Epithelial cell of esophagus (primary cell): ENCODE measurements at regions not wholly inside any gene's neighbourhood (a gene's known extent, or its start where the extent isn't known, plus 50 kb on each side); places are given as distances from the start of the nearest gene placed in this dataset.

ENCODE experiments used
- DNase-seq: peaks from one replicate; pipeline ENCODE4 v3.0.0; 2010; ENCODE audit warnings: low read depth
- H3K4me3 ChIP-seq: 2 replicates; pipeline ENCODE4 v1.5.1; 2011; ENCODE audit warnings: mild to moderate bottlenecking, low read length, control low read depth
- TF ChIP-seq, protein P1 (sequence below): IDR thresholded peaks from 2 replicates; pipeline ENCODE4 v1.5.1; 2011; ENCODE audit warnings: low read depth, mild to moderate bottlenecking, low read length, control low read depth, inconsistent platforms; ENCODE audit not compliant: insufficient read depth; ENCODE audit errors: missing control alignments

DNA sequence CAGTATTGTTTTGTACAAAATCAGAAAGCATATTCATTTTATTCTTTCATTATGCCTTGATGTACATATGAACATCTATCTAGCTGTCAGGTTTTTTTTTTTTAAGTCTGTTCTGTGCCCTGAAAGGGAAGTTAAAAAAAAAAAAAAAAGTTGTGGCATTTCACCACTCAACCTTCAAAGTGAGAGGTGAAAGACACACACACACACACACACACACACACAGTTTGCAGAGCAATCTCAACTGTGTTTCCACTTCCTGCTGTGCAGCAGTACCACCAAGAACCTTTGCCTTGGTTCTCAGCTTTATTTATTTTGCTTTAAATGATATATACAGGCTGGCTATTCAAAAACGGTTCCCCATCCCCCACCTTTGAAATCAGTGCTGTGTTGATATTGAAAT is 955.6 kb downstream of the GATA3 start:
- H3K4me3 ChIP-seq: no peak overlapping the region
- TF ChIP-seq, protein P1, sequence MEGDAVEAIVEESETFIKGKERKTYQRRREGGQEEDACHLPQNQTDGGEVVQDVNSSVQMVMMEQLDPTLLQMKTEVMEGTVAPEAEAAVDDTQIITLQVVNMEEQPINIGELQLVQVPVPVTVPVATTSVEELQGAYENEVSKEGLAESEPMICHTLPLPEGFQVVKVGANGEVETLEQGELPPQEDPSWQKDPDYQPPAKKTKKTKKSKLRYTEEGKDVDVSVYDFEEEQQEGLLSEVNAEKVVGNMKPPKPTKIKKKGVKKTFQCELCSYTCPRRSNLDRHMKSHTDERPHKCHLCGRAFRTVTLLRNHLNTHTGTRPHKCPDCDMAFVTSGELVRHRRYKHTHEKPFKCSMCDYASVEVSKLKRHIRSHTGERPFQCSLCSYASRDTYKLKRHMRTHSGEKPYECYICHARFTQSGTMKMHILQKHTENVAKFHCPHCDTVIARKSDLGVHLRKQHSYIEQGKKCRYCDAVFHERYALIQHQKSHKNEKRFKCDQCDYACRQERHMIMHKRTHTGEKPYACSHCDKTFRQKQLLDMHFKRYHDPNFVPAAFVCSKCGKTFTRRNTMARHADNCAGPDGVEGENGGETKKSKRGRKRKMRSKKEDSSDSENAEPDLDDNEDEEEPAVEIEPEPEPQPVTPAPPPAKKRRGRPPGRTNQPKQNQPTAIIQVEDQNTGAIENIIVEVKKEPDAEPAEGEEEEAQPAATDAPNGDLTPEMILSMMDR: no peak
- DNase-seq: peak; percentile 35

DNA sequence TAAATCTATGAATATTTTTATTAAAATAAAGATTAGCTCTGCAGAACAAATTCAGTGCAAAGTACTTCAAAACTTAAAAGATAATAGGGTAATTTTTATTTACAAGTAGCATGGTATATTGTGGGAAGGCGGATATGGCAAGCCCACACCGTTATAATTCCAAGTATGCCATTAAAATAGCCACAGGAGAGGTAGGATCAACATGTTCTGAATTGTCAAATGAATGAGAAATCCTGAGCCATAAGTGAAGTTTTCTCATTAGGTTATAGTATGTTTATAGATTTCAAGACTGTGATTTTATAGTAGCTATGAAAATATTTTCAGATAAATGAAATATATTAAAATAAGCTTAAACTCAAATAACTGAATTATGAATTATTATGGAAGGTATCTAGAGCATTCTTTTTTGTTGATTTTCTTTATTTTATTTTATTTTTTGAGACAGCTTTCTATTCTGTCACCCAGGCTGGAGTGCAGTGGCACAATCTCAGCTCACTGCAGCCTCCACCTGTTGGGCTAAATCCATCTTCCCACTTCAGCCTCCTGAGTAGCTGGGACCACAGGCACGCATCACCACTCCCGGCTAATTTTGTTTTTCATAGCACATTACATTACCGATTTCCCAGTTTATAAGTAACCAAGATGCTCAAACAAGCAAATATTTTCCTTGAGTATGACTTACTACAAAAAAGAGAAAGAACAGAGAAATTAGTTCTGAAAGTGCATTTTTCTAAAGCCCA is 956.6 kb downstream of the GATA3 start:
- peak; percentile 68 for DNase-seq
- H3K4me3 ChIP-seq: no peak overlapping the region
- TF ChIP-seq, protein P1: no peak

DNA sequence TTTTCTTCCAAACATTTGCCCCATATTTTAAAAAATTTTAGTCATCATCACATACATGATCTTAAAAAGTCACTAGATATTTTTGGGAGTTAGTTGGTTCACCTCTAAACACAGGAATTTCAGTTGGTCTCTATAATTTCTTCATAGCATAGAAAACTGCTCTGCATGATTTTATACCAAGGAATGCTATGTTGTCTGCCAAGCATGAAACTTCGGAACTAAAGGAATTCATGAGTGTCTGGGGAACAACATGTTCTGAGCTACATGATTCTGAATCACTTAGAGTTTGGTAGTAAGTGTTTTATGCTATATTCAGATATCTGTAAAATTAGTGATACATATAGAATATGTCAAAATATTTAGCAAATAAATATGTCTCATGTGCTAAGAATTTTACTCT is 957.8 kb downstream of the GATA3 start:
- TF ChIP-seq, protein P1: no peak
- no peak overlapping the region for H3K4me3 ChIP-seq
- peak; percentile 80 for DNase-seq

DNA sequence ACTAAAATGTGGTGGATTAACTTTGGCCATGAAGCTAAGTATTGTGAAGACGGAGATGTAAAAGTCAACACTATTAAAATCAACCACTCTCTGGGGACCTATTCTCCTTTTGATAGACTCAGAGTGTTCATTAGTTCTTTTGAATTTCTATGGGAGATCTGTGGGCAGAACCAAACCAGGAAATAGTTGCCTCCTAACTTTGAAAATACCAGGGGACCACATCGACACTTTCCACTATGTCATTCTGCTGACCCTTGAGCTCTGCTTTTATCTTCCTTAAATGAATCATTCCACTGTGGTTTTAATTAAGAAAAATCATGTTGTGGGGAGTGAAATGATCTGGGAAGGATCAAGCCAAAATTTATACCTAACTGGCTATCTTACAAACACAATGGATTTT is 960.5 kb downstream of the GATA3 start:
- DNase-seq: no peak
- H3K4me3 ChIP-seq: no peak overlapping the region
- TF ChIP-seq, protein P1: no peak

DNA sequence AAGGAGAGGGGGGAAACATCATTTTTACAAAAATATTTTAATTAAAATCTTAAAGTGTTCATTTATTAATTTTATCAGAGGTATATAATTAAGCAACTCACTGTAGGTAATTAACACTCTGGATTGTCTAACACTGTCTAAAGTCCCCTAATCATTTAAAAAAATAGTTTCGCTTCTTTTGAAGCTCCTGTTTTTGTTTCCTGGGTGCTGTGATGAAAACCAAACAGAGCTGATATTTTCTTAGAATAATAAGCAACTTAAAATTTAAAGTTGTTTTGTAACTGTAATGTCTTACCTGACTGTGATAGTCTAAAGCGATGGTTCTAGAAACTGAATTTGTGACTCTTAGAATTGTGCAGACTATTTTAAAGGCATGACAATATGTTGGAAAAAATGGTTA is 961.0 kb downstream of the GATA3 start:
- TF ChIP-seq, protein P1: no peak
- DNase-seq: no peak
- H3K4me3 ChIP-seq: no peak overlapping the region

DNA sequence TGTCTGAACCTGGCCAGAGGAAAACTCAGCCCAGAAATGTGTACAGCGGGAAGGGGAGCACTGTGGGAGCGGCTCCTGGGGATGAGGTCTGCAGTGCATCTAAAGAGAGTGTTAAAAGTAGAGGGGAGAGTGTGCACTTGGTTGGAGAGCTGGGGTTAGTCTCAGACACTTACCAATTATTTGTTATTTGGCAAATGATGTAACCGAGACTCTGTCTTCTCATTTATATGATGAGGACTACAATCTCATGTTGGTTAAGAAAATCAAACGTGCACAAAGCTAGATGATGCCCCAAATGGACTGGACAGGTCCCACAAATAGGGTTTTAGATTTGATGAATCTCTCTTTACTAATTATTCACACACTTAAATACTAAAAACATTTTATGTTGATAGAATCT is 962.4 kb downstream of the GATA3 start:
- no peak for DNase-seq
- TF ChIP-seq, protein P1: no peak
- no peak overlapping the region for H3K4me3 ChIP-seq
